ENCODE measurements at regions not wholly inside any gene's neighbourhood (a gene's known extent, or its start where the extent isn't known, plus 50 kb on each side); places are given as distances from the start of the nearest gene placed in this dataset.

- no peaks in the 10 kb centered on the region for H3K36me3 ChIP-seq (ENCODE audit: control insufficient read depth, insufficient read depth, low read length)
- 2% methylated on average over 5 of the region's 5 CpGs for WGBS (ENCODE audit: insufficient coverage, low coverage, missing lambda C conversion rate)
- no peak overlapping the region for H3K27ac ChIP-seq (ENCODE audit: extremely low read depth, low read depth, low read length)
- no peaks in the 10 kb centered on the region for H3K4me1 ChIP-seq (replicated peaks in 1 of 2; ENCODE audit: control insufficient read depth in 2 of 2, insufficient read depth in 2 of 2, low read length in 2 of 2)
- ATAC-seq (no peak), DNase-seq (ENCODE audit: extremely low read depth in 1 of 4, low spot score in 3 of 4) (no peak), FAIRE-seq (no peak)
- no peak overlapping the region for H3K9ac ChIP-seq (ENCODE audit: insufficient read depth in 1 of 2, low read depth in 2 of 2, low read length in 2 of 2)
- no peak for TF ChIP-seq HNRNPL (IDR thresholded peaks at IDR 0.05; ENCODE audit: low read depth, low read length)
- no peak for TF ChIP-seq CUX1 (CRISPR knock-in tag; IDR thresholded peaks at IDR 0.05)
- TF ChIP-seq TARDBP (IDR thresholded peaks at IDR 0.05), result no peak
- no peaks in the 10 kb centered on the region for H3K79me2 ChIP-seq (ENCODE audit: control insufficient read depth, insufficient read depth, low read length)
- in situ Hi-C loops (cut with MboI), result no loop called here
- H3K9me3 ChIP-seq (replicated peaks; ENCODE audit: control insufficient read depth, insufficient read depth, low read depth, low read length), result no peaks in the 10 kb centered on the region
- no peaks in the 10 kb centered on the region for H4K20me1 ChIP-seq (replicated peaks; ENCODE audit: control insufficient read depth, insufficient read depth, low read length)
- no peak overlapping the region for H2AFZ ChIP-seq (ENCODE audit: low read depth, low read length)
- H3K4me2 ChIP-seq (ENCODE audit: insufficient read depth, low read length), result no peak overlapping the region
- intact Hi-C loops (cut with micrococcal nuclease), result no loop called here
- CTCF ChIA-PET (ENCODE audit: low intra/inter-chr PET ratio), result no interaction called here
- no TSS peak for BruUV-seq (replicated peaks)
- no peaks in the 10 kb centered on the region for H3K9me1 ChIP-seq (ENCODE audit: control insufficient read depth, insufficient read depth, low read length)
- POLR2A ChIA-PET, result no interaction called here
- no peaks in the 10 kb centered on the region for H3K27me3 ChIP-seq (ENCODE audit: control insufficient read depth in 2 of 2, insufficient read depth in 2 of 2, low read length in 2 of 2)
- H3K4me3 ChIP-seq, result no peak overlapping the region
Observed at GRCh38 chr14:53723221-53723620, 233.4 kb downstream of the BMP4 start.
